NCI-H82 (cell line): ENCODE measurements at regions not wholly inside any gene's neighbourhood (a gene's known extent, or its start where the extent isn't known, plus 50 kb on each side); places are given as distances from the start of the nearest gene placed in this dataset.

Source experiments
- DNase-seq: peaks from one replicate; lab custom pipeline; 2025; lab: John Stamatoyannopoulos, UW

DNA sequence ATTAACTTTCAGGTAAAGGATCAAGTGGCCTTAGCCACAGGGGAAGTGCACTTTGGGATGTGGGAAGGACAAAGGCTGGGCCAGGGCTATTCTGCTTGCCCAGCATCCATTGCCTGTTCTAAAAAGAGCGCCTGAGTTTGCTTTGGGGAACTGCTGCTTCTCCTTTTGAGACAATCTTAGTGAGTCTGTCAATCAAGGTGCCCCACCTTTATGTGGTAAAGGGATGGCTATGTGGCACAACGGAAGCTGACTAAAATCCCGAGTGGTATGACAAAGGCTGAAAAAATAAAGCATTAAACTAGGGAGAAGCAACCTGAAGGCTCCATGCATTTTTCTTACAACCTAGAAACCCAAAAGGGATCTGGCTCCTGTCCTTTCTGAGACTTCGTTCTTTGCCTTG lies 540.5 kb downstream of the SLC4A3 start:
- DNase-seq, result no peak

DNA sequence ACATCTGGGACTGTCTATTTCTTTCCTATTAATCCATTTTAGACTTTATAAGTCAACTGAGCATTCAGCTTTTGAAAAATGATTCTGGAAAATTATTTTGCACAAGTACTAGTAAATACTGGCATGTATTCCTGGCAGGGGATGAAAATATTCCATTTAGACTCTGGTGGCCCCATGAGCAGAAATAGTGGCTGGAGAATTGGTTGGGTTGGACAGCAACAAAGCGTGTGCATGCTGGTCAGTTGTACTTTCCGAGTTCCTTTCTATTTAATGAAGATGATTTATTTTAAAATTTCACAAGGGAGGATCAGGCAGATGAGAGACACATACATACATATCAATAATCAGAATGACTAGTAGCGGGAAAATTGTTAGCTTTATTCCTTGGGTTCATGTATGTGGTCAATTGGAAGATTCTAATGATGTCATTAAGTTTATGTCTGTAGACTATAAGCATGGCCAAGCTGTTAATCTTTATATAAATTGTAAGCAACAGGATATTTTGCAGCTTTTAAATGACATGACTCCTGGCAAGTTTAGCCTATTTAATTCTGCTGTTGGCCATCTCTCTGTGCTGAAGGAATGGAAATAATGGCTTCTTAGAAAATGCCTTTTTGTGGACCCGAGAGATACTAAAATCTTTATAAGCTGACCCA lies 541.6 kb downstream of the SLC4A3 start:
- DNase-seq, result no peak

DNA sequence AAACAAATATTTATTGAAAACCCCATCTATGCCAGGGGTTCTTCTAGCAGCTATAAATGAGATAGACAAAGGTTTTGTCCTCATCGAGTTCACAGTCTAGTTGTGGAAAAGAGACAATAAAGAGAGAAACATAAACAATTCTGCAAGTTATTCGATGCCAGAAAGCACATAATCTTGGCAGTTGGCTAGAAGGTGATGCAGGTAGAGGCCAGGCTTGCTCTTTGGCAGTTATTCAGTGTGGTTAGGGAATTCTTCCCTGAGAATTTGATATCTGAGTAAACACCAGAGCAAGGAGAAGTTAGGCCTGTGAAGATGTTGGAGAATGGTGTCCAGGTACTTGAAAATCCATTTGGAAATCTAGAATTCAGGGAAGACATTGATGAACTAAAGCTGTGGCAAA lies 547.4 kb downstream of the SLC4A3 start:
- no peak for DNase-seq

DNA sequence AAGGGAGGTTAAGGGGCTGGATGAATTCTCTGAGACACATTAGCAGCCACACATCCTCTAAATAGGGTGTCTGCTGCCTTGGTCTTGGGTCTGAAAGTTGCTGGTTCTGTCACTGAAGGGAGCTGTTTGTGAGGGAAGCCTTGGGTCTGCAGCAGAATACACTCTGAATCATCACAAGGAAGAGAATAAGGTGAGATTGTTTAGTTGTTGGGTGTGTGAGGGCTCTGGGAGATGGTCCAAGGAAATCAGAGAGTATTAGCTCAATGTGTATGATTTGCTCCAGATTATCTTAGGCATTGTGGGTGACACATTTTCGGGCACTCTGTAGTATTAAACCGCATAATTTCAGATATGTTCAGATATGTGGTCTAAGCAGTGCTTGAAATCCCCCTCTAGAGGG lies 548.5 kb downstream of the SLC4A3 start:
- DNase-seq, result no peak

DNA sequence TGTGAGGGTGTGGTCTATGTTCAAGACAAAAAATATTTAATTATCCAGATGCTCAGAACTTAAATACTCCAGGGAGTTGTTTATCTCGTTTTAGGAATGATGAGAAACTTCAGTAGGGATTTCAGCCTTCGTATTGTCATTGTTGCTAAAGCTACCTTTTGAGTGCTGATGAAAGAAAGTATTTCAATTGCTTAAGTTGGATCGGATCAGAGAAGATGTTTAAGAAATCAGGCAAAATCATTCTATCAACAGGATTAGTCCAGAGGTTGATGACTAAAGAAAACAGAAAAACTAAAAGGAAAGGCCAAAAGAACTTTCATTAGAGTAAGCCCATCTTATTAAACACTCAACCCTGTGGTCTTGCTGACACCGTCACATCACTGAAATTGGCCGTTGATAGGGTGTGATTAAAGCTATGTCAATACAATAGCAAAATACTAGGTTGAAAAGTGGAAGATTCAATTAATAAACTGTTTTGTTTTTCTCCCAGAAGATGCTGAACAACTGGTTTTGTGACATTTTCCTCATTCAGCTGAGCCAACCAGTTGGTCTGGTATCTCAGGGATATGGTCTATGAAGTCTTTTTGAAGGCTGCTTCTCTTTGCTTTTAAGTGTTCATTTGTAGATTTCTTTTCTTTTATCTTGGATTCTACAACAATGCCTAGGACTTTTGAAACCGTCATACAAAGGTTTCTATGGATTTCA lies 551.7 kb downstream of the SLC4A3 start:
- DNase-seq, result no peak

DNA sequence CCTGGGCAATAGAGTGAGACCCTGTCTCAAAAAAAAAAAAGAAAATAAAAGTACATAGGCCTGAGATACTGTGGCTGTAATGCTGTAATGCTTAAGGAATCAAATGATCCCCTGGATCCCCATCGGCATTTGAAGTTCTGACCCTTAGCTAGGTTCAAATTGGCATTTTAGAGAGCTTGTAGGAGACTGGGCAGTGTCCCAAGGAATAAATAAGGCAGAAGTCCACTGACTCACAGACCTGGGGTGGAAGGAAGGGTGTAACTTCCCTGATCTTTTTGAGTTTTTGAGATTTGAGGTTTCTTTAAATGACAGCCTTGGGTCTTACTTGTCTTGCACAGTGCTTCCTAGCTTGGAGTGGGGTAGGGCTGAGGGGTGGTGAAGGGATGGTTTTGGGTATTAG lies 553.7 kb downstream of the SLC4A3 start:
- no peak for DNase-seq

DNA sequence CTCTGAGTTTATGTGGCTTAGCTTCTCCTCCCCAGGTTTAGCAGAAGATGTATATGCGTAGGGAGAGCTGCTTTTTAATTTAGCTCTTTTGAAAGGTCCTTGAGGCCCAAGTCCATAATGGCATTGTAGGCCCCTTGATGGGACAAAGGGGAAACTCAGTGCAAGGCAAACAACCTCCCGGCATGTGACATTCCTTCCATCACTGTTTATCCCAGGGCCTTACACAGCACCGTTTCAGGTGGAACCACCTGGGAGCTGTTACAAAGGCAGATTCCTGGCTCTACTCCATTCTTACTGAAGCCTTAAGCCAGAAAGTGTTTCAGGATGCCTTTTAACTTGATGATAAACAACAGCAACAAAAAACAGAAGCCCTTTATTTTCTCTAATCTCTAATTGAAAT lies 555.4 kb downstream of the SLC4A3 start:
- no peak for DNase-seq

DNA sequence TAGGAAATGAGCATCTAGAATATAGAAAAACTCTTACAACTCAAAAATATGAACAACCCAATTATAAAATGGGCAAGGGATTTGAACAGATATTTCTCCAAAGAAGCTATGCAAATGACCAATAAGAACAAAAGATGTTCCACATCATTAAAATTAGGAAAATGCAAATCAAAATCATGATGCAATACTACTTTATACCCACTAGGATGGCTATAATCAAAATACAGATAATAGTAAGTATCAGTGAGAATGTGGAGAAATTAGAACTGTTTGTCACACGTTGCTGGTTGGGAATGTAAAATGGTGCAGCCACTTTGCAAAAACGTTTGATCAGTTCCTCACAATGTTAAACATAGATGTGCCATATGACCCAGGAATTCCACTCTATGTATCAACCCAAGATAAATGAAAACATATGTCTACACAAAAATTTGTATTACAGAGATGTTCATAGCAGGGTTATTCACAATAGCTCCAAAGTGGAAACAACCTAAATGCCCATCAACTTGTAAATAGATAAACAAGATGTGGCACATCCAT lies 558.4 kb downstream of the SLC4A3 start:
- DNase-seq, result no peak

DNA sequence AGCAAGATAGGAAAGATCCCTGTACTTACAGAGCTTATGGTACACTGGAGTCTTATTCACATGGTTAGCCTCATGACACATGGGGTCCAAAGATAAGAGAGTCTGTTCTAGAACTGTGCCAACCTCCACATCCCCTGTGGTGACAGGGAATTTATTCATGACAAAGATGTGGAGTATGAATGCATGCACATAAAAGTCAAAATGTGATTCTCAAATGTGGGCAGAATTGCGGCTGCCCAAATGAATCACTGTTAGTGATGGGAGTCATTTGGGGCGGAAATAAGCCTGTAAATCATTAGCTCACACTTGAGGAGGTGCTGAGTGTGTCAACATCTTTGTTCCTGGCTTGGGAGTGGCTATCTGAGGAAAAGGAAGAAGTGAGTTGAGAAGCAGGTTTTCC lies 560.6 kb downstream of the SLC4A3 start:
- no peak for DNase-seq

DNA sequence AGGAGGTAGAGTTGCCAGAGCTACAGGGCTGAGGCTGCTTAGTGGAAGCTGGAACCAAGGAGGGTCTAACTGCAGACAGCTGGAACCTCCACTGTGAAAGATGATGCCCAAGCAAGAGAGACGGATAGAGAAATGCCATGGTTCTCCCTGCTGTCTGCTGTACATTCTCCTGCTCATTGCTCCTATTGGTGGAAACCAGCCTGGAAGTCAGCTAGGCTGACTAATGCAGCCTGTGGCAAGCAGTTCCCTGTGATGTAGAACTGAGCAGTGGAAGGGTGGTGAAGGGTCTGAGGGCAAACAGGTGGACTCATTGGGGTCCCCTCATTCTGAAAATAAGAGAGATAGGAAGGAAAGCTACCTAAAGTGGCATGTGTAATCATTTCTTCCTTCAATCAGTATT lies 563.6 kb downstream of the SLC4A3 start:
- no peak for DNase-seq

DNA sequence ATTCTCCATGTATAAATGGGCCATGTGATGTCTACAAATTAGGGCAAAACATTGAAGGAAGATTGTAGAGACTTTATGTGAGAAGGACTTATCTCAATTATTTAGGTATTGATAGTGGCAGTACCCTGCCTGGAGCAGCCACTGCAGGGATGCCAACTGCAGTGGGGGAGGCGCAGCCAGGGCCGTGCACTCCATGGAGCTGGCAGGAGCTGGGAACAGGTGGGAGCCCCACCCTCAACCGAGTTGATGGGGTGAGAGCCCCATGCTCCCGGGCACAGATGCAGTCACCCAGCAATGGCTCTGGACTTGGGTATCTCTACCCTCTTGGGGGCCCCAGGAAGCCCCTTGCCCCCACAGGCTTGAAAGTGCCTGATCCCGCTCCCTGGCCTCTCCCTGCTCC lies 564.3 kb downstream of the SLC4A3 start:
- DNase-seq, result no peak

DNA sequence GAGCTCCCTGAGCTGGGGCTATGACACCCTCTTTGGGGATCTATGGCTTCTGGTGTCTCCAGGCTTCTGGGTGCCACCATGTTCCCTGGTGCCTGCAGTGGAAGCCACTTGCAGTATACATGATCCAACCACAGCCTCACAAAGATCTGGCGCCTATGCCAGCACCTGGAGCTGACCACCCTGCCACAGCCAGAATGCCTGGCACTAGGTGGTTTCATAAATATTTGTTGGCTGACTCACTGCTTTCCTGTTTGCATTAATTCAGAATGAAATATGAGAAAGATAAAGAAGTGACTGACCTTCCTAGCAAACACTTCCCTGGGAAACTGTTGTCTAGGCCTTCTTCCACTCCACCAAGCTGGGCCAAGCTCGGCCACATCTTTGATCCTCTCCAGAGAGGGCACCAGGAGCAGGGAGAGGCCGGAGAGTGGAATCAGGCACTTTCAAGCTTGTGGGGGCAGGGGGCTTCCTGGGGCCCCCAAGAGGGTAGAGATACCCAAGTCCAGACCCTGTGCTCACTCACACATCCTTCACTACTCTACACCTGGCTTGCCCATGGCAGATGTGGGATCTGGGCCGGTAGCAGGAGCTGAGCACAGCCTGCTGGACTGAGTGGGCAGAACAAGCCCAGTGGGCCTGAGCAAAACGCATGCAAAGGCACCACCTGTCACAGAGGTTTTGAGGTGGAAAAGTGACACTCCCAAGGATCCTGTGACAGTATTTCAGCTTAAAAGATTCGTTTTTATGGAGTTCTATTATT lies 565.7 kb downstream of the SLC4A3 start:
- DNase-seq, result no peak

DNA sequence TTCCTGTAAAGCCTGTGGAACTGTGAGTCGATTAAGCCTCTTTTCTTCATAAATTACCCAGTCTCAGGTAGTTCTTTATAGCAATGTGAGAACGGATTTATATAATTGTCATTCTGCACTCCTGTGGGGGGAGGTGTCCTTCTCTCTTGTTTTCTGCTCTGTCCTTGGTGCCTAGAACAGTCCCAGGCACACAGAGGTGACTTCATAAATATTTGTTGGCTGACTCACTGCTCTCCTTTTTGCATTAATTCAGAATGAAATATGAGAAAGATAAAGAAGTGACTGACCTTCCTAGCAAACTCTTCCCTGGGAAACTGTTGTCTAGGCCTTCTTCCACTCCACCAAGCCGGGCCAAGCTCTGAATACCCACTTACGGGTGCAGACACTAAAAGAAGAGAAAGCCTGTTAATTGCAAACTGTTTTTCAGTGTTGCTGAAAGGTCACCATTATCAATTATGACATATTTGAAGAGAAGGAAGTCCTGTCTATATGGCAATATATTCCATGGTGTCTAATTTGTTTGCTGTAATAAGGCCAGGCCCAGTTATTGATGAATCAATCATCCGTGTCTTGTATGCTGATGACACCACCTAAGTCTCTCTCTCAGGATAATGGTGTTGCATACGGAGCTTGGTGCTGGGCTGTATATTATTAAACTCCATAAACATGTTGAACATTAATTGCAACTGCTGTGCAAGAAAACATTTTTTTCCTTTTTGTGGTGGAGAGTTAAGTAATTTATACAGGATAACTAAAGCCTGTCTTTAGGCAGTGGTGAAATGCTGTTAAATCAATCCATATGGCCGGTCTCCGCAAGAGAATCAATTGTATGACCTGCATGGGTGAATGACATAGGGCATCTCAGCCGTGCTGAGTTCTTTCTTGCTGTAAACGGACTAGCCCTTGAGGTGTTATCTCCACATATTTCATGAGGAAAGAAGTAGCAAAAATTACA lies 567.5 kb downstream of the SLC4A3 start:
- no peak for DNase-seq

DNA sequence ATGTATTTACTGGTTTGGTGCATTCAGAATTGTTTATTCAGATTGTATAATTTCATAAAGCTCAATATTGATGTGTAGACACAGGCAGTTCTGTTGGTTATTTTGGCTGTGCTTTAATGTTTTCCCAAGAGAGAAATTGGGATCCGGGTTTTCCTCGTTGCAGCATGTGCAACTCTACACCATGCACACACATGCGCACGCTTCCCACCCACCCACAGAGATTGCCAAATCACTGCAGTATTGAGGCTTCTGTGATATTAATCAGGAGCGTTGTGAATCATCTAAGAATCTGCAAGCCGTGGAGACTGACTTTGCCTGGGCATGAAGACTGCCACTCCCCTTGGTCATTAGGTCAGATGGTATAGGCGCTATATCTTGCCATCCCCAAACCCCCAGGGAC lies 571.5 kb downstream of the SLC4A3 start:
- no peak for DNase-seq

DNA sequence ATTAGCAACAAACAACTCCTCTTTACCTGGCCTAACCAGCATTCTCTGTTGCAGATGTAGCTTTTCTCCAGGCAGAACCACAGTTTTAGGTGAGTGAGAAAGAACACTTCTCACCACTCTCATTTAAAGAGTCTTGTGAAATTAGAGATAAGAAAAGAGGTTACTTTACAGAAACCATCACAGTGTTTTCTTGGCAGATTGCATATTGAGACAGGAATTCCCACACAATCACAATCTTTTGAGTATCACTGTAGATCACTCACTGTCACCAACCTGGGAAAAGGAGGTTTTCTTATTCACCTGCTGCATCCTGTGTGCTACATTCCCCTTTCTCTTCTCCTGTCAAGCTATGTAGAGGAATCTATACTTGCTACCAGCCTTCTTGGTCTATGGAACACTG lies 574.6 kb downstream of the SLC4A3 start:
- DNase-seq, result no peak

DNA sequence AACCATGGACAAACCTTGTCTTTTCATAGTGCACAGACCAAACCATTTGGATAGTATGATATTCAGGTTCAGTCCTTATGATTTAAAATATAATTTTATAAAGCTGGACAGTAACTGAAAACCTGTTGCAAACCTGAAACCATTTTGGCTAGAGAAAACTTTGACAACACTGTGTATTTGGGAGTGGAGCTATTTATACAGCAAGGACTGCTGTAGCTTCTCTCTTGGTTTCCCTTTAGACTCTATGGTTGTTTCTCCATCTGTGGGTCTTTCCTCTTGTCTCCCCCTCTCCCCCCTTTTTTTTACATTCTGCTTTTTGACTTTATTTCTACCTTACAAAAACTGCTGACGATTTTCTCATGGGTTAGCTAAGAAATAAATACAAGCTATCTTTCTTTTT lies 581.7 kb downstream of the SLC4A3 start:
- no peak for DNase-seq

DNA sequence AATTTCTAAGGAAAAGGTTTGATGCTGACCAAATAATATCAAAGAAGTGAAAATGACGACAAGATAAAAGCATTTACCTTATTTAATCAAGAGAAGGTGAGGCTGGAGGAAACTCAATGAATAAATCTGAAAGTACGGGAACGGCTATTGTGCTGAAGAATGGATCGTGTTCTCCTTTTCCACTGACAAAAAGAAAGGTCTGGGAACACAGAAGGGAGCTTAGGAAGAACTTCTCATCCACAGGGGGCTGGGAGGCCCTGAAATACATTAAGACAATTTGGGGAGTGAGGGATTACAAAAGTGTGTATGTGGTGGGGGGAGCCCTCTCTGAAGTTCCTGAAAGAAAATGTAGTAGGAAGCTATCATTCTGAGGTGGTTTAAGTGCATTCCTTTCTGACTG lies 582.3 kb downstream of the SLC4A3 start:
- DNase-seq, result no peak

DNA sequence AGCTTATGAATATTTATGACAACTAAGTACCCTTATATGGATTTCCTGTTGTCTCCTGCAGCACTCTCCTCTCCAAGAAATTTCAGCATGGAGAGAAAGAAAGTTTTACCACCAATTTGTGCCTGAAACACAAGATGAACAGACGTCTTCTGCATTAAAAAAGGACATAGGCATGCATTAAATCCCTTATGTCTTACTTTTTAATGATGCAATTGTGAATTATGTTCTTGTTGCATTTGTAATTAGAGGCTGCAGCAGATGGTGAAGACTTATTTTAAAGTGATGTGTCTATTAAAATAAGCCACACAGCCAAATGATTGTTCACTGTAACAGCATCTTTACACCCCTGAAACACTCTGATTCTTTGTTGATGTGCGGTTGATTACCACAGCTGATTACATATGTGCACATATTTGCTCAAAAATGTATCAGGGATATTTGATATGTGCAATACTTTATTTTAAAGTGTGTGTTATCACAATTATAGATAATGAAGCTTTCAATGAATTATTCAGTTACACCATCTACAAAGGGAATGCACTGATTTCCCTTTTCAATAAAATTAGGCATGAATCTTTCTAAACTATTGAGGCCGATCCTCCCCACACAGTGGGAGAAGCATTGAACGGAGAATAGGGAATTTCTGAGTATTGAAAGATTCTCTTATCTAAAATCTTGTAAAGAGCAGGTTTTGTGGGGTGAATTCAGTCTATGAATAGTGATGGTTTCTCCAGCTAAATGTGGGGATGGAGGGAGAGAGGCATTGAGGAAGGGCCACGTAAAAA lies 585.1 kb downstream of the SLC4A3 start:
- no peak for DNase-seq

DNA sequence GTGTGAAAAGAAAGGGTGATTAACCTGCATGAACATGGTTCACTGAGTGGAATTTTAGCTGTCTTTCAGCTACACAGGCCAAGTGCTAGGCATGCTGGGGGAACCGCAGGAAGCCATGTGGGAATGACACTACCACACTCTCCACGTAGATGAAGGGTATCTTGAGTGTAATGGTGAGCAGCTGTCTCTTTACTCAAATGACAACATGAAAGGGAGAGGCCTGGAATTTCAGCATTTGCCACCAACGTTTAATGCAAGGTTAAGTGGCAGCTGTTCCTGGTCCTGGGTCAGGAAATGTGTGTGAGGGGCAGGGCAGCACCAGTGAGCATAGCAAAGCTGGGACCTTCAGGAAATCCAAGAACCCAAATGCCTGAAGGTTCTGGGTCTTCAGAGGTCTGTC lies 588.4 kb downstream of the SLC4A3 start:
- DNase-seq, result peak; percentile 9

DNA sequence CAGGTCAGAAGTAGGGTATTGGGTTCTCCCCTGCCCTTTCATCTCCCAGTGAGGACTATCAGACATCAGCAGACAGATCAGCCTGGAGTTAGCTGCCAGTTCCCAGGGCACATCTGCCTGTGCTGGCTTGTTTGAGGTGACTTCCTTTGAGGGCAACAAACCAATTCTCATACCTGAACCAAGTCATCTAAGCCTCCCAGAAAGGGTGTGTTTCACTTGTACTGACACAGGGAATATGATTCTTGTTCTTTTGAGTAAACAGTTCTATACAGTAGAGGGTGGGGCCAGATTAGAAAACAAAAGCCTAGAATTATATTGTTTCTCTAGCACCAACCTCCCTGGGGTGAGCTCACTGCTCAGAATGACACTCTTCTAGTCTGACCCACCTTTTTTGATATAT lies 591.9 kb downstream of the SLC4A3 start:
- DNase-seq, result peak; percentile 24

DNA sequence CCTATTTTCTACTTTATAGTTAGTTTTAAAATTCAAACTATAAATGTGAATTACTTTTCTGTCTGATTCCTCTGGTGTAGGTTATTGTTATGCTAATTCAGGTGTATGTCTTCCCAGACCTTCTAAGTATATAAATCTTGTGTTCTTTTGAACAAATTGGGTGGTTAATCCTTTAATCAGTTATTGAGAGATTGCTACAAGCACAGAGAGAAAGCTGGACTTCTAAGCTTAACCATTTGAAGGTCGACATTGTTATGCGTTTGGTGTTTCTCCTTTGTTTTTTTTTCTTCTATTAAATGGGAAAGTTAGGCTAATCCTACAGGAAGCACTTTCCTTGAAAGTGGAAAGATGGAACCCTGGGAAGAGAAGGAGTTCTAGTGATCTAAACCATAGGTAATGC lies 592.6 kb downstream of the SLC4A3 start:
- peak; percentile 41 for DNase-seq
